HCT116 (cell line): ENCODE measurements at regions not wholly inside any gene's neighbourhood (a gene's known extent, or its start where the extent isn't known, plus 50 kb on each side); places are given as distances from the start of the nearest gene placed in this dataset.

Experiments
- ATAC-seq: fragments of 200-7000 bp; cut with Tn5 transposase; 2 replicates; pipeline ENCODE4 v1.9.1; 2020; ENCODE audit warnings: mild to moderate bottlenecking, moderate library complexity
- BruUV-seq: library from RNA; stranded (reverse); fragments of 400-500 nt; replicated peaks from 2 replicates; lab custom pipeline; 2021; lab: Mats Ljungman, UMichigan
- CTCF ChIA-PET: fragments of 300-600 bp; sonication (Branson Sonifier 250); formaldehyde crosslinking; loops from one replicate; lab custom pipeline; 2021; ENCODE audit warnings: antibody characterized with exemption; lab: Charles Lee
- POLR2A ChIA-PET: fragments of 300-600, 350-600 bp; sonication (Branson Sonifier 250); formaldehyde crosslinking; loops from one replicate; lab custom pipeline; 2021; ENCODE audit warnings: antibody characterized with exemption; lab: Charles Lee
- RAD21 ChIA-PET, 2 experiments: fragments of 300-600 bp; sonication (Branson Sonifier 250); formaldehyde crosslinking; loops; one replicate each; lab custom pipeline; 2023; ENCODE audit warnings: low total read pairs in 2 of 2; ENCODE audit not compliant: uncharacterized antibody in 2 of 2, unreplicated experiment in 2 of 2, low non-redundant PET in 1 of 2; lab: Charles Lee
- DNase-seq: peaks from one replicate; pipeline ENCODE4 v3.0.0-alpha.2; 2010; ENCODE audit warnings: low read depth, low spot score
- H2AFZ ChIP-seq: fragments of 200-600 bp; shearing (Covaris generic), sonication (generic); 2 replicates; pipeline ENCODE4 v1.6.1; 2017; ENCODE audit warnings: low read depth, mixed run types, mixed read lengths, antibody characterized with exemption, low read length; ENCODE audit not compliant: poor library complexity, severe bottlenecking
- H3K27ac ChIP-seq: 2 replicates; pipeline ENCODE4 v1.5.1; 2012; ENCODE audit warnings: low read depth, low read length
- H3K27me3 ChIP-seq: fragments of 200-600 bp; sonication (generic); 2 replicates; pipeline ENCODE4 v1.6.1; 2016; ENCODE audit warnings: mixed run types, low read length, mixed read lengths; ENCODE audit not compliant: insufficient read depth
- H3K36me3 ChIP-seq, 2 experiments: fragments of 200-500 bp in 1 of 2; fragments of 200-600 bp in 1 of 2; sonication (Bioruptor generic) in 1 of 2; sonication (generic) in 1 of 2; 2 replicates each; pipeline versions ENCODE4 v1.5.1 to v1.6.1; 2014 to 2016; ENCODE audit warnings: low read length in 2 of 2, inconsistent platforms in 1 of 2, mixed read lengths in 1 of 2, mixed run types in 1 of 2; ENCODE audit not compliant: insufficient read depth in 2 of 2, control insufficient read depth in 1 of 2
- H3K4me1 ChIP-seq, 2 experiments: fragments of 200-600 bp in 1 of 2; sonication (generic) in 1 of 2; 2 replicates each; pipeline versions ENCODE4 v1.5.1 to v1.6.1; 2012 to 2017; ENCODE audit warnings: low read length in 2 of 2, inconsistent platforms in 1 of 2, mild to moderate bottlenecking in 1 of 2, mixed read lengths in 1 of 2, mixed run types in 1 of 2, moderate library complexity in 1 of 2; ENCODE audit not compliant: insufficient read depth in 2 of 2, control insufficient read depth in 1 of 2
- H3K4me2 ChIP-seq: fragments of 200-600 bp; sonication (generic); 2 replicates; pipeline ENCODE4 v1.6.1; 2017; ENCODE audit warnings: mixed run types, low read length, mixed read lengths
- H3K4me3 ChIP-seq, 2 experiments: fragments of 200-600 bp in 1 of 2; sonication (generic) in 1 of 2; replicated peaks in 1 of 2; 2 replicates each; pipeline ENCODE4 v1.5.1; 2011 to 2016; ENCODE audit warnings: low read length in 2 of 2, control low read depth in 1 of 2, low read depth in 1 of 2, mild to moderate bottlenecking in 1 of 2, mixed read lengths in 1 of 2, mixed run types in 1 of 2
- H3K79me2 ChIP-seq: fragments of 200-600 bp; sonication (generic); 2 replicates; pipeline ENCODE4 v1.6.1; 2017; ENCODE audit warnings: mild to moderate bottlenecking, mixed run types, low read length, moderate library complexity, mixed read lengths; ENCODE audit not compliant: insufficient read depth
- H3K9ac ChIP-seq: fragments of 200-600 bp; sonication (generic); 2 replicates; pipeline ENCODE4 v1.6.1; 2016; ENCODE audit warnings: low read length, mixed read lengths
- H3K9me2 ChIP-seq: fragments of 200-600 bp; sonication (generic), shearing (Covaris generic); 2 replicates; pipeline ENCODE4 v1.6.1; 2017; ENCODE audit warnings: mixed run types, mild to moderate bottlenecking, moderate library complexity; ENCODE audit not compliant: insufficient read depth
- H3K9me3 ChIP-seq, 2 experiments: fragments of 200-500 bp in 1 of 2; fragments of 200-600 bp in 1 of 2; sonication (Bioruptor generic) in 1 of 2; sonication (generic) in 1 of 2; 2 replicates each; pipeline ENCODE4 v1.6.1; 2014 to 2017; ENCODE audit warnings: low read length in 2 of 2, mixed read lengths in 2 of 2, inconsistent platforms in 1 of 2, low read depth in 1 of 2, mild to moderate bottlenecking in 1 of 2, mixed run types in 1 of 2, moderate library complexity in 1 of 2; ENCODE audit not compliant: control insufficient read depth in 1 of 2, insufficient read depth in 1 of 2
- H4K20me1 ChIP-seq: fragments of 200-600 bp; sonication (generic), shearing (Covaris generic); 2 replicates; pipeline ENCODE4 v1.6.1; 2017; ENCODE audit warnings: mixed run types, mild to moderate bottlenecking, moderate library complexity; ENCODE audit not compliant: insufficient read depth
- ATF3 ChIP-seq: IDR thresholded peaks from 2 replicates; pipeline ENCODE4 v1.6.1; 2012
- CBX3 ChIP-seq: IDR thresholded peaks from 2 replicates; pipeline ENCODE4 v1.6.1; 2012; ENCODE audit warnings: low read depth
- CTCF ChIP-seq, 3 experiments: fragments of 200-600 bp in 1 of 3; sonication (generic) in 1 of 3; IDR thresholded peaks in 2 of 3; conservative IDR thresholded peaks in 1 of 3; 2 replicates each; pipeline ENCODE4 v1.5.1; 2012 to 2017; ENCODE audit warnings: low read depth in 2 of 3, low read length in 2 of 3, antibody characterized with exemption in 1 of 3, borderline replicate concordance in 1 of 3, control low read depth in 1 of 3, mild to moderate bottlenecking in 1 of 3, mixed read lengths in 1 of 3, mixed run types in 1 of 3, moderate library complexity in 1 of 3; ENCODE audit not compliant: insufficient read depth in 1 of 3
- EGR1 ChIP-seq: IDR thresholded peaks from 2 replicates; pipeline ENCODE4 v1.6.1; 2012; ENCODE audit warnings: low read depth
- ELF1 ChIP-seq: IDR thresholded peaks from 2 replicates; pipeline ENCODE4 v1.6.1; 2012; ENCODE audit warnings: low read depth, borderline replicate concordance
- EZH2 ChIP-seq: fragments of 200-600 bp; sonication (generic); IDR thresholded peaks from 2 replicates; pipeline ENCODE4 v1.6.1; 2017; ENCODE audit warnings: antibody characterized with exemption, mixed run types
- EZH2phosphoT487 ChIP-seq: fragments of 200-600 bp; IDR thresholded peaks from 2 replicates; pipeline ENCODE4 v1.6.1; 2018; ENCODE audit warnings: antibody characterized with exemption, borderline replicate concordance
- FOSL1 ChIP-seq: IDR thresholded peaks from 2 replicates; pipeline ENCODE4 v1.6.1; 2012; ENCODE audit warnings: low read depth
- JUND ChIP-seq: IDR thresholded peaks from 2 replicates; pipeline ENCODE4 v1.6.1; 2012
- MAX ChIP-seq: IDR thresholded peaks from 2 replicates; pipeline ENCODE4 v1.6.1; 2012
- POLR2A ChIP-seq: IDR thresholded peaks from 2 replicates; pipeline ENCODE4 v1.7.0; 2011; ENCODE audit warnings: borderline replicate concordance; ENCODE audit not compliant: insufficient read depth, insufficient read length; ENCODE audit errors: extremely low read depth
- POLR2AphosphoS5 ChIP-seq: IDR thresholded peaks from 2 replicates; pipeline ENCODE4 v1.6.1; 2011; ENCODE audit warnings: mild to moderate bottlenecking, low read depth, low read length, moderate library complexity
- RAD21 ChIP-seq: IDR thresholded peaks from 2 replicates; pipeline ENCODE4 v1.6.1; 2012; ENCODE audit warnings: low read depth, mild to moderate bottlenecking
- SIN3A ChIP-seq: IDR thresholded peaks from 2 replicates; pipeline ENCODE4 v1.6.1; 2012; ENCODE audit warnings: low read depth
- SRF ChIP-seq: IDR thresholded peaks from 2 replicates; pipeline ENCODE4 v1.6.1; 2012; ENCODE audit warnings: low read depth
- ZFX ChIP-seq: fragments of 450-650 bp; IDR thresholded peaks from 2 replicates; pipeline ENCODE4 v1.6.1; 2017
- intact Hi-C: fragments of 100-400 bp; cut with micrococcal nuclease; formaldehyde crosslinking; loops from 2 replicates; pipeline ENCODE4 v1.10.0; 2022

- H3K79me2 ChIP-seq, result no peaks in the 10 kb centered on the region
- ChIA-PET RAD21 (no interaction called here), CTCF (no interaction called here), POLR2A (no interaction called here)
- no peak for TF ChIP-seq EZH2phosphoT487
- no peak for TF ChIP-seq POLR2AphosphoS5
- no peak for TF ChIP-seq CBX3
- TF ChIP-seq JUND, result no peak
- no peak for TF ChIP-seq SIN3A
- TF ChIP-seq ELF1, result no peak
- TF ChIP-seq ATF3, result no peak
- no peak for TF ChIP-seq FOSL1
- no peak for TF ChIP-seq SRF
- TF ChIP-seq RAD21, result no peak
- TF ChIP-seq EGR1, result no peak
- no peak for TF ChIP-seq POLR2A
- no peaks in the 10 kb centered on the region for H3K36me3 ChIP-seq
- BruUV-seq, result no TSS peak
- intact Hi-C loops, result no loop called here
- H3K9me3 ChIP-seq, result peaks cover 6 to 18% of the 10 kb centered on the region in 2 experiments; a peak in 3 of 4 replicates
- DNase-seq (no peak), ATAC-seq (no peak)
- no peaks in the 10 kb centered on the region for H3K4me1 ChIP-seq
- no peak overlapping the region for H2AFZ ChIP-seq
- H3K27ac ChIP-seq, result no peak overlapping the region
- H3K4me3 ChIP-seq, result no peak overlapping the region
- no peaks in the 10 kb centered on the region for H3K9me2 ChIP-seq
- no peaks in the 10 kb centered on the region for H3K27me3 ChIP-seq
- no peak overlapping the region for H3K9ac ChIP-seq
- no peaks in the 10 kb centered on the region for H4K20me1 ChIP-seq
- no peak overlapping the region for H3K4me2 ChIP-seq
These were observed 1574.0 kb downstream of the MAT2B start for GRCh38 chr5:165079389-165079788.

- ATAC-seq, result no peak
These were observed 1578.0 kb downstream of the MAT2B start for GRCh38 chr5:165083394-165083793.

More at GRCh38 chr5:165083394-165083793, 1578.0 kb downstream of the MAT2B start:
- POLR2A ChIA-PET, result no interaction called here
- H3K4me3 ChIP-seq, result no peak overlapping the region
- CTCF ChIA-PET, result no interaction called here
- H3K36me3 ChIP-seq, result no peaks in the 10 kb centered on the region
- BruUV-seq, result no TSS peak
- H2AFZ ChIP-seq, result no peak overlapping the region
- no peaks in the 10 kb centered on the region for H3K27me3 ChIP-seq
- TF ChIP-seq POLR2AphosphoS5 (no peak), ZFX (no peak), JUND (no peak), MAX (no peak), EZH2 (no peak), ELF1 (no peak), SIN3A (no peak), ATF3 (no peak), CTCF (IDR thresholded peaks at IDR 0.05 in 2 of 3, conservative IDR thresholded peaks at IDR 0.05 in 1 of 3; ENCODE audit: borderline replicate concordance in 1 of 3, insufficient read depth in 1 of 3, low read depth in 2 of 3, low read length in 2 of 3) (no peak)
- TF ChIP-seq, all 23 proteins: peak for 0
- Histone ChIP-seq H3K4me2 (no peak overlapping the region), H3K9me2 (no peaks in the 10 kb centered on the region), H3K9ac (no peak overlapping the region), H3K79me2 (no peaks in the 10 kb centered on the region), H3K4me1 (no peaks in the 10 kb centered on the region), H3K27ac (no peak overlapping the region), H3K9me3 (peaks cover 0 to 21% of the 10 kb centered on the region in 2 experiments; a peak in 1 of 4 replicates), H4K20me1 (no peaks in the 10 kb centered on the region)
- intact Hi-C loops, result no loop called here
- no peak for DNase-seq
- RAD21 ChIA-PET, result no interaction called here
